ENCODE measurements at regions not wholly inside any gene's neighbourhood (a gene's known extent, or its start where the extent isn't known, plus 50 kb on each side); places are given as distances from the start of the nearest gene placed in this dataset.

DNA sequence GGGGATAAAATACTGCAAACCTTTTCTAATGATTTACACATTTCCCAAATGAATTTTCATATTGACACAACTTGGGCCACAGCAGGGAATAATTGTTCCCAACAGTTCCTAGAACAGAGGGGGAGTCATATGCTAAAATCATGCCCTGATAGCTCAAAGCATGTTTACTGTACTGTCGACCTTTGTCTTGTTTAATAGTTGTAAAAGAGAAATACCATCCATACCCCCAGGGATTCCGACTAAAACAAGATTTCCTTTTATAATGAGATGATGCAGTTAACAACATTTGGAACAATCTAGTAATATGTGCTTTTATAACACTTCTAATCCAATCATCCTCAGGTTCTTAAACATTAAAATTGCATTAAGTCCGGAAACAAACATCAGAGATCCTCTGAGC lies 759.7 kb downstream of the OLFM4 start (continued):
- TF ChIP-seq, protein P1, sequence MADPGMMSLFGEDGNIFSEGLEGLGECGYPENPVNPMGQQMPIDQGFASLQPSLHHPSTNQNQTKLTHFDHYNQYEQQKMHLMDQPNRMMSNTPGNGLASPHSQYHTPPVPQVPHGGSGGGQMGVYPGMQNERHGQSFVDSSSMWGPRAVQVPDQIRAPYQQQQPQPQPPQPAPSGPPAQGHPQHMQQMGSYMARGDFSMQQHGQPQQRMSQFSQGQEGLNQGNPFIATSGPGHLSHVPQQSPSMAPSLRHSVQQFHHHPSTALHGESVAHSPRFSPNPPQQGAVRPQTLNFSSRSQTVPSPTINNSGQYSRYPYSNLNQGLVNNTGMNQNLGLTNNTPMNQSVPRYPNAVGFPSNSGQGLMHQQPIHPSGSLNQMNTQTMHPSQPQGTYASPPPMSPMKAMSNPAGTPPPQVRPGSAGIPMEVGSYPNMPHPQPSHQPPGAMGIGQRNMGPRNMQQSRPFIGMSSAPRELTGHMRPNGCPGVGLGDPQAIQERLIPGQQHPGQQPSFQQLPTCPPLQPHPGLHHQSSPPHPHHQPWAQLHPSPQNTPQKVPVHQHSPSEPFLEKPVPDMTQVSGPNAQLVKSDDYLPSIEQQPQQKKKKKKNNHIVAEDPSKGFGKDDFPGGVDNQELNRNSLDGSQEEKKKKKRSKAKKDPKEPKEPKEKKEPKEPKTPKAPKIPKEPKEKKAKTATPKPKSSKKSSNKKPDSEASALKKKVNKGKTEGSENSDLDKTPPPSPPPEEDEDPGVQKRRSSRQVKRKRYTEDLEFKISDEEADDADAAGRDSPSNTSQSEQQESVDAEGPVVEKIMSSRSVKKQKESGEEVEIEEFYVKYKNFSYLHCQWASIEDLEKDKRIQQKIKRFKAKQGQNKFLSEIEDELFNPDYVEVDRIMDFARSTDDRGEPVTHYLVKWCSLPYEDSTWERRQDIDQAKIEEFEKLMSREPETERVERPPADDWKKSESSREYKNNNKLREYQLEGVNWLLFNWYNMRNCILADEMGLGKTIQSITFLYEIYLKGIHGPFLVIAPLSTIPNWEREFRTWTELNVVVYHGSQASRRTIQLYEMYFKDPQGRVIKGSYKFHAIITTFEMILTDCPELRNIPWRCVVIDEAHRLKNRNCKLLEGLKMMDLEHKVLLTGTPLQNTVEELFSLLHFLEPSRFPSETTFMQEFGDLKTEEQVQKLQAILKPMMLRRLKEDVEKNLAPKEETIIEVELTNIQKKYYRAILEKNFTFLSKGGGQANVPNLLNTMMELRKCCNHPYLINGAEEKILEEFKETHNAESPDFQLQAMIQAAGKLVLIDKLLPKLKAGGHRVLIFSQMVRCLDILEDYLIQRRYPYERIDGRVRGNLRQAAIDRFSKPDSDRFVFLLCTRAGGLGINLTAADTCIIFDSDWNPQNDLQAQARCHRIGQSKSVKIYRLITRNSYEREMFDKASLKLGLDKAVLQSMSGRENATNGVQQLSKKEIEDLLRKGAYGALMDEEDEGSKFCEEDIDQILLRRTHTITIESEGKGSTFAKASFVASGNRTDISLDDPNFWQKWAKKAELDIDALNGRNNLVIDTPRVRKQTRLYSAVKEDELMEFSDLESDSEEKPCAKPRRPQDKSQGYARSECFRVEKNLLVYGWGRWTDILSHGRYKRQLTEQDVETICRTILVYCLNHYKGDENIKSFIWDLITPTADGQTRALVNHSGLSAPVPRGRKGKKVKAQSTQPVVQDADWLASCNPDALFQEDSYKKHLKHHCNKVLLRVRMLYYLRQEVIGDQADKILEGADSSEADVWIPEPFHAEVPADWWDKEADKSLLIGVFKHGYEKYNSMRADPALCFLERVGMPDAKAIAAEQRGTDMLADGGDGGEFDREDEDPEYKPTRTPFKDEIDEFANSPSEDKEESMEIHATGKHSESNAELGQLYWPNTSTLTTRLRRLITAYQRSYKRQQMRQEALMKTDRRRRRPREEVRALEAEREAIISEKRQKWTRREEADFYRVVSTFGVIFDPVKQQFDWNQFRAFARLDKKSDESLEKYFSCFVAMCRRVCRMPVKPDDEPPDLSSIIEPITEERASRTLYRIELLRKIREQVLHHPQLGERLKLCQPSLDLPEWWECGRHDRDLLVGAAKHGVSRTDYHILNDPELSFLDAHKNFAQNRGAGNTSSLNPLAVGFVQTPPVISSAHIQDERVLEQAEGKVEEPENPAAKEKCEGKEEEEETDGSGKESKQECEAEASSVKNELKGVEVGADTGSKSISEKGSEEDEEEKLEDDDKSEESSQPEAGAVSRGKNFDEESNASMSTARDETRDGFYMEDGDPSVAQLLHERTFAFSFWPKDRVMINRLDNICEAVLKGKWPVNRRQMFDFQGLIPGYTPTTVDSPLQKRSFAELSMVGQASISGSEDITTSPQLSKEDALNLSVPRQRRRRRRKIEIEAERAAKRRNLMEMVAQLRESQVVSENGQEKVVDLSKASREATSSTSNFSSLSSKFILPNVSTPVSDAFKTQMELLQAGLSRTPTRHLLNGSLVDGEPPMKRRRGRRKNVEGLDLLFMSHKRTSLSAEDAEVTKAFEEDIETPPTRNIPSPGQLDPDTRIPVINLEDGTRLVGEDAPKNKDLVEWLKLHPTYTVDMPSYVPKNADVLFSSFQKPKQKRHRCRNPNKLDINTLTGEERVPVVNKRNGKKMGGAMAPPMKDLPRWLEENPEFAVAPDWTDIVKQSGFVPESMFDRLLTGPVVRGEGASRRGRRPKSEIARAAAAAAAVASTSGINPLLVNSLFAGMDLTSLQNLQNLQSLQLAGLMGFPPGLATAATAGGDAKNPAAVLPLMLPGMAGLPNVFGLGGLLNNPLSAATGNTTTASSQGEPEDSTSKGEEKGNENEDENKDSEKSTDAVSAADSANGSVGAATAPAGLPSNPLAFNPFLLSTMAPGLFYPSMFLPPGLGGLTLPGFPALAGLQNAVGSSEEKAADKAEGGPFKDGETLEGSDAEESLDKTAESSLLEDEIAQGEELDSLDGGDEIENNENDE (IDR thresholded peaks at IDR 0.05; ENCODE audit: insufficient replicate concordance, low read length) = no peak
- TF ChIP-seq KDM5A (IDR thresholded peaks at IDR 0.05; ENCODE audit: low read length) (no peak), POLR2A (IDR thresholded peaks at IDR 0.05; ENCODE audit: control extremely low read depth in 1 of 2, low read depth in 2 of 2, low read length in 2 of 2) (no peak), KDM1A (IDR thresholded peaks at IDR 0.05; ENCODE audit: borderline replicate concordance, low read length) (no peak), RNF2 (IDR thresholded peaks at IDR 0.05; ENCODE audit: borderline replicate concordance, low read depth, low read length, missing control alignments, poor library complexity, severe bottlenecking) (no peak), SP1 (IDR thresholded peaks at IDR 0.05; ENCODE audit: low read depth, low read length) (no peak)
